DND-41 (cell line): ENCODE measurements at regions not wholly inside any gene's neighbourhood (a gene's known extent, or its start where the extent isn't known, plus 50 kb on each side); places are given as distances from the start of the nearest gene placed in this dataset.

Source experiments
- ATAC-seq: fragments of 200-7000 bp; cut with Tn5 transposase; 3 replicates; pipeline ENCODE4 v1.9.1; 2021; ENCODE audit warnings: low read depth; ENCODE audit not compliant: insufficient read depth
- DNase-seq: peaks from one replicate; pipeline ENCODE4 v3.0.0-alpha.2; 2020
- H2AFZ ChIP-seq: 2 replicates; pipeline ENCODE4 v1.6.0; 2012; ENCODE audit warnings: low read depth, low read length
- H3K27ac ChIP-seq: 2 replicates; pipeline ENCODE4 v1.5.1; 2012; ENCODE audit warnings: low read length, inconsistent platforms
- H3K27me3 ChIP-seq: fragments of 200-600 bp; sonication (generic); 2 replicates; pipeline ENCODE4 v1.6.0; 2012; ENCODE audit warnings: low read length, mild to moderate bottlenecking, inconsistent platforms; ENCODE audit not compliant: insufficient read depth, poor library complexity
- H3K36me3 ChIP-seq: 2 replicates; pipeline ENCODE4 v1.5.1; 2012; ENCODE audit warnings: low read length, inconsistent platforms; ENCODE audit not compliant: insufficient read depth
- H3K4me1 ChIP-seq: 2 replicates; pipeline ENCODE4 v1.5.1; 2012; ENCODE audit warnings: mild to moderate bottlenecking, low read length; ENCODE audit not compliant: insufficient read depth
- H3K4me2 ChIP-seq: 2 replicates; pipeline ENCODE4 v1.6.0; 2012; ENCODE audit warnings: mild to moderate bottlenecking, moderate library complexity, low read length, inconsistent platforms; ENCODE audit not compliant: insufficient read depth
- H3K4me3 ChIP-seq, 2 experiments: fragments of 200-600 bp in 1 of 2; shearing (Covaris generic) in 1 of 2; 2 replicates each; pipeline ENCODE4 v1.5.1; 2012 to 2016; ENCODE audit warnings: inconsistent platforms in 2 of 2, low read length in 2 of 2, mild to moderate bottlenecking in 2 of 2, low read depth in 1 of 2, moderate library complexity in 1 of 2
- H3K79me2 ChIP-seq: 2 replicates; pipeline ENCODE4 v1.6.0; 2012; ENCODE audit warnings: low read length, inconsistent platforms; ENCODE audit not compliant: insufficient read depth
- H3K9ac ChIP-seq: 2 replicates; pipeline ENCODE4 v1.6.0; 2012; ENCODE audit warnings: low read depth, mild to moderate bottlenecking, inconsistent platforms, low read length, moderate library complexity
- H3K9me3 ChIP-seq: 2 replicates; pipeline ENCODE4 v1.5.1; 2012; ENCODE audit warnings: low read length, moderate library complexity, mild to moderate bottlenecking, inconsistent platforms; ENCODE audit not compliant: insufficient read depth, severe bottlenecking
- H4K20me1 ChIP-seq: 2 replicates; pipeline ENCODE4 v1.6.0; 2012; ENCODE audit warnings: low read length; ENCODE audit not compliant: insufficient read depth
- EZH2 ChIP-seq: IDR thresholded peaks from 3 replicates; pipeline ENCODE4 v1.6.1; 2012; ENCODE audit warnings: borderline replicate concordance, low read depth, mild to moderate bottlenecking, moderate library complexity, low read length, inconsistent platforms; ENCODE audit not compliant: severe bottlenecking
- TF ChIP-seq, protein P1 (sequence below): IDR thresholded peaks from 2 replicates; pipeline ENCODE4 v1.5.1; 2012; ENCODE audit warnings: borderline replicate concordance, low read length, moderate library complexity, mild to moderate bottlenecking; ENCODE audit not compliant: poor library complexity, severe bottlenecking; ENCODE audit errors: extremely low read depth

DNA sequence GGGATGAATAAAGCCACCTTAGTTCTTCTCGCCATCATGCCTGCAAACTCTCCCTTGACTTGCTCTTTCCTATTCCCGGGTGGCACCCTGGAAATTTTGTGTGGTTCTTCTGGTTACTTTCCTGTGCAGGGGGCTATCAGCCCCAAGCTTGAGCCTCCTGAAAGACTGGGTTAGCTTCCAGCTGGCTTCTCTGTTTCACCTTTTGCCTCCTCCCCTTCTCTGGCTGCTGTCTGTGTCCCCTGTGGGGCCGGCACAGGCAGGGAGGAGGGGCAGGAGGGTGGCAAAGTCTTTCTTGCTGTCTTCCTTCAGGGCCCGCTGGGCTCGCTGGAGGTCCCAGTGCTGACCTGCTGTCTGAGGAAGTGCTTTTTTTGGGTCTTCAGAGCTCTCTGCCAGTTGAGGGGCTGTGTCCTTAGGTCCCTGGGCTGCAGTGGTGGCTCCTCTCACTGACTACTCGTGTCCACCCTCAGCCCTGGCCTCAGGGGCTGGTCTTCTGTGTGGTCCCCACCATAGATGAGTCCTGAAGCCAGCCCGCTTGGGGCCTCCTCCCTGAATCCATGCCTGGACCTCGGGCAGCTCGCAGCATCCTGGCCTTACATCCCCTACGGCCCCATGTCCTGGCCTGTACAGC lies 196.5 kb downstream of the KLF13 start:
- no peaks in the 10 kb centered on the region for H4K20me1 ChIP-seq
- H3K27ac ChIP-seq, result no peak overlapping the region
- H3K4me2 ChIP-seq, result no peak overlapping the region
- no peaks in the 10 kb centered on the region for H3K4me1 ChIP-seq
- DNase-seq (no peak), ATAC-seq (no peak)
- H3K4me3 ChIP-seq, result no peak overlapping the region
- H3K36me3 ChIP-seq, result no peaks in the 10 kb centered on the region
- no peaks in the 10 kb centered on the region for H3K79me2 ChIP-seq
- peaks cover 6% of the 10 kb centered on the region for H3K27me3 ChIP-seq
- H3K9ac ChIP-seq, result no peak overlapping the region
- H3K9me3 ChIP-seq, result no peaks in the 10 kb centered on the region
- no peak overlapping the region for H2AFZ ChIP-seq
- TF ChIP-seq EZH2, result no peak
- TF ChIP-seq, protein P1, sequence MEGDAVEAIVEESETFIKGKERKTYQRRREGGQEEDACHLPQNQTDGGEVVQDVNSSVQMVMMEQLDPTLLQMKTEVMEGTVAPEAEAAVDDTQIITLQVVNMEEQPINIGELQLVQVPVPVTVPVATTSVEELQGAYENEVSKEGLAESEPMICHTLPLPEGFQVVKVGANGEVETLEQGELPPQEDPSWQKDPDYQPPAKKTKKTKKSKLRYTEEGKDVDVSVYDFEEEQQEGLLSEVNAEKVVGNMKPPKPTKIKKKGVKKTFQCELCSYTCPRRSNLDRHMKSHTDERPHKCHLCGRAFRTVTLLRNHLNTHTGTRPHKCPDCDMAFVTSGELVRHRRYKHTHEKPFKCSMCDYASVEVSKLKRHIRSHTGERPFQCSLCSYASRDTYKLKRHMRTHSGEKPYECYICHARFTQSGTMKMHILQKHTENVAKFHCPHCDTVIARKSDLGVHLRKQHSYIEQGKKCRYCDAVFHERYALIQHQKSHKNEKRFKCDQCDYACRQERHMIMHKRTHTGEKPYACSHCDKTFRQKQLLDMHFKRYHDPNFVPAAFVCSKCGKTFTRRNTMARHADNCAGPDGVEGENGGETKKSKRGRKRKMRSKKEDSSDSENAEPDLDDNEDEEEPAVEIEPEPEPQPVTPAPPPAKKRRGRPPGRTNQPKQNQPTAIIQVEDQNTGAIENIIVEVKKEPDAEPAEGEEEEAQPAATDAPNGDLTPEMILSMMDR, result no peak

DNA sequence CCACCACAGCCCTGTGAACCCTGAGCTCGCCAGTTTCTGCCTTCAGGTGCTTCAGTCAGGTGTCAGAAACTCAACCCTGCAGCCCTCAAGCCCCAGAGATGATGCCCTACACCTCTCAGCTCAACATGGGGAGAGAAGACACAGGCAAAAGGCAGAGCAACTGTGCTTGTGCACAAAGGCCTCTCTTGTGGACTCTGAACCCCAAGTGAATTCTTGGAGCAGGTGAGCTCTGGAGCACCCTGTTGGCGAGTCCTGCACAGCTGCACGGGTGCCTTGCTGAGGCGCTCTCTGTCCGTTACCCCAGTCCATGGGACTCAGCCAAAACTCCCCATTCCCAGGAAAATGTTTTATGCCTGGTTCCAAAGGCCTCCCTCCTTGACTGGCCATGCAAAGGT lies 197.0 kb downstream of the KLF13 start:
- Histone ChIP-seq H2AFZ (no peak overlapping the region), H3K4me1 (no peaks in the 10 kb centered on the region), H4K20me1 (no peaks in the 10 kb centered on the region), H3K4me2 (no peak overlapping the region), H3K9me3 (no peaks in the 10 kb centered on the region), H3K79me2 (no peaks in the 10 kb centered on the region), H3K9ac (no peak overlapping the region), H3K27ac (no peak overlapping the region), H3K27me3 (peaks cover 6% of the 10 kb centered on the region), H3K4me3 (no peak overlapping the region), H3K36me3 (no peaks in the 10 kb centered on the region)
- TF ChIP-seq, protein P1, result no peak
- no peak for TF ChIP-seq EZH2
- DNase-seq (no peak), ATAC-seq (no peak)

DNA sequence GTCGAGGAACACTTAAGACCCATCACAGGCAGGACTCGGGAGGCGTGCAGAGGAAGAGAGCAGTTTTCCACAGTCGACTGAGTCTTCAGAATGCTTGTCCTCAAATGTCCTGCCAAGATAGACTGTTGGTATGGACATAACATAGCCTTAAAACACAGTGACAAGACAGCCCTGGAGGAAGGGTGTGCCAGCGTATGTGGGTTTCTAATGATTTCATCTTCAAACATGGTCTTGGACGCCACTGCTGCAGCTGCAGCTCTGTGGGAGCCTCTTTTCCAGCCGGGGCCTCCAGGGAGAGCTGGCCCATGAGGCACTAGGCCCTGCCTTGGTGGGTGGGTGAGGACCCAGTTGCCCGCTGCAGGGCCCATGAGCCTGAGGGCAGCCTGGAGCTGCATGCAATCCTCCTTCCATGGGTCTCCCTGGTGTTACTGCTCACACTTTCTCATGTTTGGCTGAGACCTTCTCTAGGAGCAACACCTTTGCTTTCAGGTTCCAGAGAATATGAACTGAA lies 198.6 kb downstream of the KLF13 start:
- Histone ChIP-seq H3K4me3 (no peak overlapping the region), H3K9me3 (no peaks in the 10 kb centered on the region), H3K27ac (no peak overlapping the region), H4K20me1 (no peaks in the 10 kb centered on the region), H3K36me3 (no peaks in the 10 kb centered on the region), H3K9ac (no peak overlapping the region), H3K79me2 (no peaks in the 10 kb centered on the region), H3K27me3 (peaks cover 6% of the 10 kb centered on the region), H2AFZ (no peak overlapping the region), H3K4me2 (no peak overlapping the region), H3K4me1 (no peaks in the 10 kb centered on the region)
- TF ChIP-seq, protein P1, result no peak
- no peak for TF ChIP-seq EZH2
- DNase-seq (no peak), ATAC-seq (no peak)
